ENCODE measurements at regions not wholly inside any gene's neighbourhood (a gene's known extent, or its start where the extent isn't known, plus 50 kb on each side); places are given as distances from the start of the nearest gene placed in this dataset.

- TF ChIP-seq EP300 (IDR thresholded peaks at IDR 0.05), result no peak
- no peak for TF ChIP-seq POLR2A (IDR thresholded peaks at IDR 0.05)
Observed at GRCh38 chr5:119742311-119742710, 113.0 kb downstream of the FAM170A start.
